DND-41 (cell line): ENCODE measurements at regions not wholly inside any gene's neighbourhood (a gene's known extent, or its start where the extent isn't known, plus 50 kb on each side); places are given as distances from the start of the nearest gene placed in this dataset.
"Not testable (repeated sequence)": the region's sequence is repeated elsewhere in the genome, so short reads cannot be mapped to it uniquely, and the experiment has no call there.

Experiments
- ATAC-seq: fragments of 200-7000 bp; cut with Tn5 transposase; 3 replicates; pipeline ENCODE4 v1.9.1; 2021; ENCODE audit warnings: low read depth; ENCODE audit not compliant: insufficient read depth
- DNase-seq: peaks from one replicate; pipeline ENCODE4 v3.0.0-alpha.2; 2020
- H2AFZ ChIP-seq: 2 replicates; pipeline ENCODE4 v1.6.0; 2012; ENCODE audit warnings: low read depth, low read length
- H3K27ac ChIP-seq: 2 replicates; pipeline ENCODE4 v1.5.1; 2012; ENCODE audit warnings: low read length, inconsistent platforms
- H3K27me3 ChIP-seq: fragments of 200-600 bp; sonication (generic); 2 replicates; pipeline ENCODE4 v1.6.0; 2012; ENCODE audit warnings: low read length, mild to moderate bottlenecking, inconsistent platforms; ENCODE audit not compliant: insufficient read depth, poor library complexity
- H3K36me3 ChIP-seq: 2 replicates; pipeline ENCODE4 v1.5.1; 2012; ENCODE audit warnings: low read length, inconsistent platforms; ENCODE audit not compliant: insufficient read depth
- H3K4me1 ChIP-seq: 2 replicates; pipeline ENCODE4 v1.5.1; 2012; ENCODE audit warnings: mild to moderate bottlenecking, low read length; ENCODE audit not compliant: insufficient read depth
- H3K4me2 ChIP-seq: 2 replicates; pipeline ENCODE4 v1.6.0; 2012; ENCODE audit warnings: mild to moderate bottlenecking, moderate library complexity, low read length, inconsistent platforms; ENCODE audit not compliant: insufficient read depth
- H3K4me3 ChIP-seq, 2 experiments: fragments of 200-600 bp in 1 of 2; shearing (Covaris generic) in 1 of 2; 2 replicates each; pipeline ENCODE4 v1.5.1; 2012 to 2016; ENCODE audit warnings: inconsistent platforms in 2 of 2, low read length in 2 of 2, mild to moderate bottlenecking in 2 of 2, low read depth in 1 of 2, moderate library complexity in 1 of 2
- H3K79me2 ChIP-seq: 2 replicates; pipeline ENCODE4 v1.6.0; 2012; ENCODE audit warnings: low read length, inconsistent platforms; ENCODE audit not compliant: insufficient read depth
- H3K9ac ChIP-seq: 2 replicates; pipeline ENCODE4 v1.6.0; 2012; ENCODE audit warnings: low read depth, mild to moderate bottlenecking, inconsistent platforms, low read length, moderate library complexity
- H3K9me3 ChIP-seq: 2 replicates; pipeline ENCODE4 v1.5.1; 2012; ENCODE audit warnings: low read length, moderate library complexity, mild to moderate bottlenecking, inconsistent platforms; ENCODE audit not compliant: insufficient read depth, severe bottlenecking
- H4K20me1 ChIP-seq: 2 replicates; pipeline ENCODE4 v1.6.0; 2012; ENCODE audit warnings: low read length; ENCODE audit not compliant: insufficient read depth
- CTCF ChIP-seq: IDR thresholded peaks from 2 replicates; pipeline ENCODE4 v1.5.1; 2012; ENCODE audit warnings: borderline replicate concordance, low read length, moderate library complexity, mild to moderate bottlenecking; ENCODE audit not compliant: poor library complexity, severe bottlenecking; ENCODE audit errors: extremely low read depth
- EZH2 ChIP-seq: IDR thresholded peaks from 3 replicates; pipeline ENCODE4 v1.6.1; 2012; ENCODE audit warnings: borderline replicate concordance, low read depth, mild to moderate bottlenecking, moderate library complexity, low read length, inconsistent platforms; ENCODE audit not compliant: severe bottlenecking

DNA sequence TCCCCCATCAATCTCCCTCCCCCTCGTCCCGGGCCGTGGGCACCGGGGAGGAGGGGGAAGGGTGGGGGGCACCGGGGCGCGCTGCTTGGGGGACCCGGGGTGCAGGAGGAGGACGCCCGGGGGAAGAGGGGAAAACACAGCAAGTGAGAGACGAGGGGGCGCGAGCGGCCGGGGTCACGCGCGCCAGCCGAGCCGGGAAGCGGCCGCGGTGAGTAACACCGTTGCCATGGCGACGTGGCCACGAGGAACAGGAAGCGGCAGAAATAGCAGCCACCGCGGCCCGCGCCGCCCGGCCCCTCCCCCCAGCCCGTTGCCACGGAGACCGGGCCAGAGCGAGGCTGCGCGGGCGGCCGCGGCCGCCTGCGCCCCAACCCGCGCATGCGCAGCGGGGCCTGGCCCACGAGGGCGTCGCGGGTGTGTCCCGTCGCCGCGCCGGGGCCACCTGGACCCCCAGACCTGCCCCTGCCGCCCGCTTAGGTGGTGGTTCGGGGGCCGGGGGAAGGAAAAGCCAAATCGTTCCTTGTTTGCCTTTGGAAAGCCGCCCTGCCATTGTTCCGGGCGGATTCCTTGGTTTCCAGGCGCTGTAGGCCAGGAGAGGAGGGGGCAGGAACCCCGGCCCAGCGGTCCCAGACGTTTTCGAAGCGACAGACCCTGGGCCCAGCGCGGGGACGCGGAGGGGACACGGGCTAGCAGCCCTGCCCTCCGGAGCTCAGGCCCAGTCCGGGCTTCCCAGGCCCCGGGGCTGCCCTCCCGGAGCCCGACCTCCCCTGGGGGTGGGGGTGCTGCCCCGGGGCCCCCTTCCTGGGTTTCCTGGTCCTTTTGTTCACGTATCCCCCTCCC is 207.1 kb downstream of the C9orf50 start:
- no peaks in the 10 kb centered on the region for H3K79me2 ChIP-seq
- no peaks in the 10 kb centered on the region for H3K36me3 ChIP-seq
- H3K9ac ChIP-seq = peak overlapping the region; percentile 88
- H3K4me3 ChIP-seq = peak overlapping the region; percentile 42 to 64; a peak in 3 of 4 replicates
- H3K4me2 ChIP-seq = peak overlapping the region; percentile 81
- DNase-seq = peak; percentile 96
- H3K27me3 ChIP-seq = no peaks in the 10 kb centered on the region
- peaks cover 19% of the 10 kb centered on the region for H3K4me1 ChIP-seq
- ATAC-seq = peak; percentile 89
- no peaks in the 10 kb centered on the region for H4K20me1 ChIP-seq
- H2AFZ ChIP-seq = peak overlapping the region; percentile 69
- TF ChIP-seq EZH2 = no peak
- TF ChIP-seq CTCF = no peak
- peak overlapping the region; percentile 97 for H3K27ac ChIP-seq
- H3K9me3 ChIP-seq = peaks cover 4% of the 10 kb centered on the region

DNA sequence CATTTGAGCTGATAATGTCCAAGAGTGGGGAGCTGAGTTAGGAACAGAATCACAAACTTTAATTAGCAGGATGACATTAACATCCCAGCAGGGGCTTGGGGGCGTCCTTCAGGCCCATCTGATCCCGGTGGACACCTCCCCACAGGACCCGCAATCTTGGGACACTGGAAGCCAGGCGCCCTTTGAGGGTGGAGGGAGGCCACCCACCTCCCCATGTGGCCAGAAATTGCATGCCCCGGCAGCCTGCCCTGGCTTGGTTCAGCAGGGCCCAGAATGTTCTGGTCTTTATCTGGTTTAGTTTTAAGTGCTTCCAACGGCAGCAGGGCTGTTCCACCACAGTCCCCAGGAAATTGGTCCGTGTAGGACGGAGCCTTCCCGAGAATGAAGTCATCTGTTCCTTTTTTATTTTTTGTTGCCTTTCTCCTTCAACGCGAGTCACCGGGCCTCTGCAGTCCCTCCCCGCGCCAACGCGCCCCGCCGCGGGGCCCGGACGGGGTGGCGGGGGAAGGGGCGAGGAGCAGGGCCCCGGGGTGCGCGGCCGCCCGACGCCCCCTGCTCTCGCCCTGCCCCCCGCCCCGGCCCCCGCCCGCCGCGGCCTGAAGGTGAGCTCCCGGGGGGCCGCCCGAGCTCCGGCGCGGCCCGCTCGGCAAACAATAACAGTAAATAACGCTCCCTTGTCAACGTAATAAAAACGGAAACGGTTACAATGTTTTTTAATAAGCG is 207.9 kb downstream of the C9orf50 start:
- Histone ChIP-seq H3K4me1 (peaks cover 19% of the 10 kb centered on the region), H3K79me2 (no peaks in the 10 kb centered on the region), H3K36me3 (no peaks in the 10 kb centered on the region), H3K9ac (peak overlapping the region; percentile 88), H2AFZ (peak overlapping the region; percentile 83), H3K27me3 (no peaks in the 10 kb centered on the region), H3K9me3 (peaks cover 4% of the 10 kb centered on the region), H3K4me2 (peak overlapping the region; percentile 81), H4K20me1 (no peaks in the 10 kb centered on the region), H3K27ac (peak overlapping the region; percentile 97), H3K4me3 (peak overlapping the region; percentile 42 to 64; a peak in 3 of 4 replicates)
- peak; percentile 43 for DNase-seq
- TF ChIP-seq EZH2 (no peak), CTCF (no peak)
- ATAC-seq = peak; percentile 38

DNA sequence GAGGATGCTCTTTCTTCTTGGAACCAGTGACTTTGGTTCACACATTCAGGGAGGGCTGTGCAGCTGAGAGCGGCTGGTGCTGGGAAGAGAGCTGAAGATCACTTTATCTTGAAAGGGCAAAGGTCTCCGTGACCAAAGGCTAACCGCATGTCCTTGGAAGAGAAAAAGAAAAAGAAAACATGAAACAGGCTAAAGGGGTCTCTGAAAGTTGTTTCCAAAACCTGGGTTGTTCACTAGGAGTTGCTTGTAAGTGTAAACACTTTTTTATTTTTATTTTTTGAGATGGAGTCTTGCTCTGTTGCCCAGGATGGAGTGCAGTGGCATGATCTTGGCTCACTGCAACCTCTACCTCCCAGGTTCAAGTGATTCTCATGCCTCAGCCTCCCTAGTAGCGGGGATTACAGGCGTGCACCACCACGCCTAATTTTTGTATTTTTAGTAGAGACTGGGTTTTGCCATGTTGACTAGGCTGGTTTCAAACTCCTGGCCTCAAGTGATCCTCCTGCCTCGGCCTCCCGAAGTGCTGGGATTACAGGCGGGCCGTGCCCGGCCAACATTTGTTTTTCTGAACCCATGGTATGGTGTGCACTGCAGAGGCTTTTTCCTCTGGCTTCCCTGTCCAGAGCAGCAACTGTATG is 208.6 kb downstream of the C9orf50 start:
- Histone ChIP-seq H3K9ac (peak overlapping the region; percentile 88), H3K27ac (peak overlapping the region; percentile 97), H3K4me2 (peak overlapping the region; percentile 81; the same call in 1 of the 2 replicates), H3K4me1 (peaks cover 19% of the 10 kb centered on the region), H3K4me3 (peak overlapping the region in 1 of 2 experiments; percentile 64; a peak in 2 of 4 replicates), H2AFZ (peak overlapping the region; percentile 83)
- H3K9me3 ChIP-seq, H4K20me1 ChIP-seq, DNase-seq, H3K27me3 ChIP-seq, ATAC-seq, H3K36me3 ChIP-seq, H3K79me2 ChIP-seq: not testable (repeated sequence)
